DOHH2 (cell line): ENCODE measurements at regions not wholly inside any gene's neighbourhood (a gene's known extent, or its start where the extent isn't known, plus 50 kb on each side); places are given as distances from the start of the nearest gene placed in this dataset.

Experiments
- H3F3A ChIP-seq: fragments of 200-600 bp; sonication (generic), shearing (Covaris generic); 2 replicates; pipeline ENCODE4 v1.6.0; 2016; ENCODE audit warnings: antibody characterized with exemption, mild to moderate bottlenecking; ENCODE audit not compliant: control insufficient read depth, insufficient read depth
- H3K27ac ChIP-seq: fragments of 200-600 bp; sonication (generic); 2 replicates; pipeline ENCODE4 v1.5.1; 2014; ENCODE audit warnings: low read depth, mild to moderate bottlenecking, low read length, moderate library complexity
- H3K27me3 ChIP-seq: fragments of 200-600 bp; sonication (generic); 2 replicates; pipeline ENCODE4 v1.6.1; 2014; ENCODE audit warnings: mild to moderate bottlenecking, low read length, mixed read lengths; ENCODE audit not compliant: control insufficient read depth
- H3K36me3 ChIP-seq: fragments of 200-600 bp; sonication (generic); 2 replicates; pipeline ENCODE4 v1.6.1; 2014; ENCODE audit warnings: mild to moderate bottlenecking, low read length, moderate library complexity, mixed read lengths; ENCODE audit not compliant: control insufficient read depth
- H3K4me1 ChIP-seq: fragments of 200-600 bp; sonication (generic); 2 replicates; pipeline ENCODE4 v1.6.1; 2014; ENCODE audit warnings: mild to moderate bottlenecking, low read length, mixed read lengths; ENCODE audit not compliant: control insufficient read depth
- H3K4me2 ChIP-seq: fragments of 200-600 bp; sonication (generic); 2 replicates; pipeline ENCODE4 v1.6.0; 2014; ENCODE audit warnings: mild to moderate bottlenecking, low read length, moderate library complexity
- H3K4me3 ChIP-seq: fragments of 200-600 bp; sonication (generic); 2 replicates; pipeline ENCODE4 v1.5.1; 2014; ENCODE audit warnings: mild to moderate bottlenecking, low read length, mixed read lengths
- H3K79me2 ChIP-seq: fragments of 200-600 bp; sonication (generic); 2 replicates; pipeline ENCODE4 v1.6.1; 2014; ENCODE audit warnings: mild to moderate bottlenecking, low read length, mixed read lengths; ENCODE audit not compliant: control insufficient read depth
- H3K9me2 ChIP-seq: fragments of 200-600 bp; sonication (generic); replicated peaks from 2 replicates; pipeline ENCODE4 v1.6.1; 2014; ENCODE audit warnings: mild to moderate bottlenecking, low read length, mixed read lengths; ENCODE audit not compliant: control insufficient read depth
- H3K9me3 ChIP-seq: fragments of 200-600 bp; sonication (generic); 2 replicates; pipeline ENCODE4 v1.6.1; 2014; ENCODE audit warnings: antibody characterized with exemption, low read length, mixed read lengths; ENCODE audit not compliant: control insufficient read depth, insufficient read depth
- H4K20me1 ChIP-seq: fragments of 200-600 bp; sonication (generic); 2 replicates; pipeline ENCODE4 v1.6.0; 2014; ENCODE audit warnings: low read depth, mild to moderate bottlenecking, antibody characterized with exemption, low read length, moderate library complexity; ENCODE audit not compliant: control insufficient read depth, insufficient read depth
- CTCF ChIP-seq: fragments of 200-600 bp; sonication (generic); IDR thresholded peaks from one replicate; pipeline ENCODE4 v1.5.1; 2014; ENCODE audit warnings: antibody characterized with exemption, mild to moderate bottlenecking, low read depth, low read length; ENCODE audit not compliant: poor library complexity, severe bottlenecking
- EZH2phosphoT487 ChIP-seq: fragments of 200-600 bp; sonication (generic); IDR thresholded peaks from 2 replicates; pipeline ENCODE4 v1.6.1; 2017; ENCODE audit warnings: borderline replicate concordance, mild to moderate bottlenecking, antibody characterized with exemption, low read length, moderate library complexity, mixed read lengths

DNA sequence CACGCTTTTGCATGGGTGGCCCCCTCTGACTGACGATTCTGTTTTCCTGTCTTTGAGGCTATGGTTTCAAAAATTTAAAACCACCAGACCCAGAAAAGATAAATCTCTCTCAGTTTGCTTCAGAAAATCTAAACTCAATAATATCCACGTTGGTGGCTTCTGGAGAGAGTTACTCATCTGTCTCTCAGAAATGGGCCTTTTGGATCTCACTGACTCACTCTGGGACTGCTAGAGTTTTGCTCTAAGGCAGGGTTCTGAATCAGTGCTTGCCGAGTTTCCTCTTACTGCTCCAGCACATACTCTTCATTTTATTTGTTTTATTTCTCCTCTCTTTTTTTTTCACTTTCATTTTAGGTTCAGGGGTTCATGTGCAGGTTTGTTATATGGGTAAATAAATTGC lies 305.7 kb downstream of the BLID start:
- TF ChIP-seq EZH2phosphoT487, result no peak
- no peak for TF ChIP-seq CTCF
- H3K27ac ChIP-seq, result no peak overlapping the region
- H3K4me2 ChIP-seq, result no peak overlapping the region

DNA sequence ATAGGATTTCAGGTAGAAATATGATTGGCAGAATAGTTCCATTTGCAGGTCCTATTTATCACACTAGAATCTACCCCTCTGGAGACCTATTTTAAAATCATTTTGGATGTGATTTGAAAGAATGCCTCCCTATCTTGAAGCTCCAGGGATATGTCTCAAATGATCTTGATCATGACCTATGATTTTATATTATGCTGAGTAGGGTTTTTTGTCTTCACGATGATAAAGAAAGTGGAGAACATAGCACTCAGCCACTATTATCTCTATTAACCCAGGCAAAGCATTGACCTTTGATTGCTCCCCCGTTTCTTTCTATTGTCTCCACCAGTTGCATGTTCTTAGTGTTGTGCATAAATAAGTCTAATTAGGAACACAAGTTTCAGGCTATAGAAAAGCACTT lies 307.9 kb downstream of the BLID start:
- Histone ChIP-seq H3K9me2 (no peaks in the 10 kb centered on the region), H3K4me3 (no peak overlapping the region), H3K36me3 (no peaks in the 10 kb centered on the region), H3K4me1 (no peaks in the 10 kb centered on the region), H3K79me2 (no peaks in the 10 kb centered on the region), H3K27me3 (no peaks in the 10 kb centered on the region), H4K20me1 (no peaks in the 10 kb centered on the region), H3K4me2 (no peak overlapping the region), H3K9me3 (peaks cover 3% of the 10 kb centered on the region; the same call in 1 of the 2 replicates), H3K27ac (no peak overlapping the region), H3F3A (no peaks in the 10 kb centered on the region)
- no peak for TF ChIP-seq CTCF
- TF ChIP-seq EZH2phosphoT487, result no peak

More for the DNA sequence above, 305.7 kb downstream of the BLID start:
- H3K79me2 ChIP-seq, result no peaks in the 10 kb centered on the region
- no peak overlapping the region for H3K4me3 ChIP-seq
- H3F3A ChIP-seq, result no peaks in the 10 kb centered on the region
- no peaks in the 10 kb centered on the region for H3K36me3 ChIP-seq
- no peaks in the 10 kb centered on the region for H3K9me2 ChIP-seq
- peaks cover 3% of the 10 kb centered on the region; the same call in 1 of the 2 replicates for H3K9me3 ChIP-seq
- no peaks in the 10 kb centered on the region for H3K4me1 ChIP-seq
- no peaks in the 10 kb centered on the region for H3K27me3 ChIP-seq
- H4K20me1 ChIP-seq, result no peaks in the 10 kb centered on the region

- Histone ChIP-seq H3K9me2 (no peaks in the 10 kb centered on the region), H3K27me3 (no peaks in the 10 kb centered on the region), H3K79me2 (no peaks in the 10 kb centered on the region), H3F3A (no peaks in the 10 kb centered on the region), H3K4me3 (no peak overlapping the region), H3K36me3 (no peaks in the 10 kb centered on the region), H4K20me1 (no peaks in the 10 kb centered on the region), H3K27ac (no peak overlapping the region), H3K4me2 (no peak overlapping the region), H3K4me1 (no peaks in the 10 kb centered on the region), H3K9me3 (no peaks in the 10 kb centered on the region)
- TF ChIP-seq CTCF, result no peak
- no peak for TF ChIP-seq EZH2phosphoT487
Measured at GRCh38 chr11:121807051-121807450, 309.0 kb downstream of the BLID start.

- no peaks in the 10 kb centered on the region for H3K9me3 ChIP-seq
- H3K4me3 ChIP-seq, result no peak overlapping the region
- H3F3A ChIP-seq, result no peaks in the 10 kb centered on the region
- no peaks in the 10 kb centered on the region for H3K27me3 ChIP-seq
- no peaks in the 10 kb centered on the region for H3K4me1 ChIP-seq
- no peaks in the 10 kb centered on the region for H3K79me2 ChIP-seq
- no peaks in the 10 kb centered on the region for H3K36me3 ChIP-seq
- H3K9me2 ChIP-seq, result no peaks in the 10 kb centered on the region
- H3K27ac ChIP-seq, result no peak overlapping the region
- no peak for TF ChIP-seq EZH2phosphoT487
- TF ChIP-seq CTCF, result no peak
- H3K4me2 ChIP-seq, result no peak overlapping the region
- H4K20me1 ChIP-seq, result no peaks in the 10 kb centered on the region
Measured at GRCh38 chr11:121802542-121802941, 313.5 kb downstream of the BLID start.
